Mesodermal cell (in vitro differentiated cells): ENCODE measurements at regions not wholly inside any gene's neighbourhood (a gene's known extent, or its start where the extent isn't known, plus 50 kb on each side); places are given as distances from the start of the nearest gene placed in this dataset.
"Not testable (repeated sequence)": the region's sequence is repeated elsewhere in the genome, so short reads cannot be mapped to it uniquely, and the experiment has no call there.

Experiments
- H3K27ac ChIP-seq: 2 replicates; pipeline ENCODE4 v1.7.0; 2013; ENCODE audit warnings: mild to moderate bottlenecking, low read depth, low read length, moderate library complexity; ENCODE audit not compliant: severe bottlenecking
- H3K36me3 ChIP-seq: 2 replicates; pipeline ENCODE4 v1.7.1; 2013; ENCODE audit warnings: mild to moderate bottlenecking, low read length, moderate library complexity; ENCODE audit not compliant: control insufficient read depth, insufficient read depth
- H3K4me1 ChIP-seq: one replicate; pipeline ENCODE4 v1.7.1; 2013; ENCODE audit warnings: mild to moderate bottlenecking, low read length; ENCODE audit not compliant: insufficient read depth, control insufficient read depth, poor library complexity, severe bottlenecking
- H3K4me3 ChIP-seq: 2 replicates; pipeline ENCODE4 v1.7.0; 2013; ENCODE audit warnings: low read length, control low read depth, mild to moderate bottlenecking; ENCODE audit not compliant: insufficient read depth, poor library complexity, severe bottlenecking; ENCODE audit errors: extremely low read depth
- H3K9me3 ChIP-seq: 2 replicates; pipeline ENCODE4 v1.7.1; 2013; ENCODE audit warnings: mild to moderate bottlenecking, low read length, moderate library complexity; ENCODE audit not compliant: control insufficient read depth
- WGBS, 2 experiments: methylation state at CpG; one replicate each; pipeline ENCODE4 v1.1.5; 2013; ENCODE audit warnings: missing lambda C conversion rate in 2 of 2; ENCODE audit not compliant: insufficient coverage in 2 of 2; 5-methylcytosine and 5-hydroxymethylcytosine counted together

DNA sequence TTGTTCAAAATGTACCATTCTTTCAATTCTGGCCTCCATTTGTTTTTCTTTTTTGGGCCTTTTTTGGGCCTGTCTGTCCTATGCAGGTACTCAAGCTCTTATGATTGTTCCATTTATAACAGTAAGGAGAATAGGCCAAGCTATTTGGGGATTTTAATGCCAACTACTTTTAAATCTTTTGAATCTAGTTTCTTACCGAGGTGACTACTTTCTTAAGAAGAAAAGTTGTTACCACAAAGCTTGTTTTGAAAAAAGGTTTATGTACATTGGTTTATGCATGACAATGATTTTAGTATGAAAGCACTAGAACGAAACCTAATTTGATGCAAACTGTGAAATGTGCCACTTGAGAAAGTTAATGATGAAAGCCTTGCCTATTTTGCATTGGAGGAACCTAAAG lies 98.3 kb upstream of the MTHFD1L start:
- WGBS, 2 experiments: 77 to 100% methylated on average over 2 of the region's 2 CpGs
- no peaks in the 10 kb centered on the region for H3K36me3 ChIP-seq
- H3K4me3 ChIP-seq: no peak overlapping the region
- H3K27ac ChIP-seq: peak overlapping the region; percentile 38
- no peaks in the 10 kb centered on the region for H3K9me3 ChIP-seq
- H3K4me1 ChIP-seq: no peaks in the 10 kb centered on the region

- Histone ChIP-seq H3K36me3 (no peaks in the 10 kb centered on the region), H3K4me3 (no peak overlapping the region), H3K9me3 (no peaks in the 10 kb centered on the region), H3K4me1 (no peaks in the 10 kb centered on the region), H3K27ac (peak overlapping the region; percentile 38)
- whole genome bisulfite sequencing, 2 experiments: 45 to 51% methylated on average over 5 of the region's 7 CpGs
These were observed 97.9 kb upstream of the MTHFD1L start for GRCh38 chr6:150767571-150768018.

DNA sequence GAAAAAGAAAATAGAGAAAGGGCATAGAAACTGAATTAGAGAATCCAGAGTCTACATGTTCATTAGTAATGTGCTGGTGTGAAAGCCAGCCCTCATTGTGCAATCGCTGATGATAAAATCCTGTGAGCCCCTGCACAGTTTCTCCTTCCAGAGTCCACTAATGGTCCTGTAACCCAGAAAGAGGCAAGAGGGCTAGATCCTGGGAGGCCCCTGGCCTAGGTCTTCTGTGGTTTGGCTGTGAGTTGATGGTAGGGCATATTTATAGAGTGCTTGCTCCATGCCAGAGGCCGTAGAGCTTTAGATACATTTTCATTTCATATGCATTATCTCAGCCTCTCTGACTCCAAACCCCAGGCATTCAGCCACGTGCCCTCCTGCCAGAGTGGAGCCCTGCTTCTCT lies 94.9 kb upstream of the MTHFD1L start:
- no peak overlapping the region for H3K27ac ChIP-seq
- 100% methylated on average over 1 of the region's 3 CpGs for WGBS, 2 experiments
- H3K36me3 ChIP-seq: no peaks in the 10 kb centered on the region
- no peak overlapping the region for H3K4me3 ChIP-seq
- H3K4me1 ChIP-seq: no peaks in the 10 kb centered on the region
- H3K9me3 ChIP-seq: no peaks in the 10 kb centered on the region

DNA sequence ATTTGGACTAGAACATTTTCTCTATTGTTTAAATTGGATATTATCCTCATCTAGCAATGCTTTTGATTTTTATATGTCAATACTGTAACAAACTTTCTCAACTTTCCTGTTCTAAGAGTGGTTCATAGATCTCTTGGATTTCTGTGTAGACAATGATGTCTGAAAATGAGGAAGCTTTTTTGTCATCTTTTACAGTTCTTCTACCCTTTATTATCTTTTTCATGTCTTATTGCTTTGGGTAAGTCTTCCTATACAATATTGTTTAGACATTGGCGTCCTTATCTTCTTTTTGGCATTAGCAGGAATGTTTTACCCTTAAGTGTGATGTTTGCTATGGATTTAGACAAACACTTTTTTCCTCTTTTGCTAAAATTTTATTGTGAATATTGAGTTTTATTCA lies 91.5 kb upstream of the MTHFD1L start:
- Histone ChIP-seq H3K4me1 (no peaks in the 10 kb centered on the region), H3K9me3 (no peaks in the 10 kb centered on the region), H3K4me3 (no peak overlapping the region), H3K27ac (no peak overlapping the region), H3K36me3 (no peaks in the 10 kb centered on the region)
- WGBS, 2 experiments: no CpG with 5 or more reads among the region's 1 CpG

DNA sequence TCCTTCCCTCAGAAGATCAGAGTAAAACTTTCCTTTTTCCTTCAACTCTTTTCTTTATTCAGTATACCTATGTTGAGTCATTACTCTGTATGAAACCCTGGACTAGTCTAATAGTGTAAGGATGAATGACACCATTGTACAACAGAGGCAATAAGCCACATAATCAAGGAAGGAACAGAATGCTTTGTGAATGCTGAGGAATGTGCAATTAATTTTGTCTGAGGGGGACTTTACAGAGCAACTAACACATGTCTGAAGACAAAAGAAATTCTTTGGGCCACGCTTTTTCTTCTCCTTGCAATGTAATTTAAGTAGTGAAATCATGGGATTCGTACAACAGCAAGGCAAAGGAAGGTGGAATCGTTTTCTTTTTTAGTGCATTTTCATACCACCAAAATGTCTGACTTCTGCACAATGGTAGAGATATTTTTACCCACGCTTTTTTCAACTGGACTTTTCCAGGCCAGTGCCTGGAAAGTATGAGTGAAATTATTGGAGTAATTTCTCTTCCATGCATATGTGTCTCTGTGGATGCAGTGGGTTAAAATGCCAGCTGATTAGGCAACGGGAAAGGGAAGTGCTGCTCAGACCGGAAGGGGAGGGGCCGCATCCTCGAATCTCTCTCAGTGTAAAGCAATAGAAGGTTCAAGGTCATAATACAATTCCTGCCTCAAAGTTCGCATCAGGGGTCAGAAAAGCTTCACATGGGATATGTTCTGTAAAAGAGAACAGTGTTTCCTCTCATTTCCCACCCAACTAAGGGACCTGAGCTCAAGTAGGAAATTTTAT lies 89.9 kb upstream of the MTHFD1L start:
- H3K4me1 ChIP-seq: no peaks in the 10 kb centered on the region
- no peak overlapping the region for H3K4me3 ChIP-seq
- no peaks in the 10 kb centered on the region for H3K36me3 ChIP-seq
- H3K27ac ChIP-seq: peak overlapping the region; percentile 47
- no peaks in the 10 kb centered on the region for H3K9me3 ChIP-seq
- 73 to 87% methylated on average over 3 to 6 of the region's 9 CpGs for WGBS, 2 experiments

DNA sequence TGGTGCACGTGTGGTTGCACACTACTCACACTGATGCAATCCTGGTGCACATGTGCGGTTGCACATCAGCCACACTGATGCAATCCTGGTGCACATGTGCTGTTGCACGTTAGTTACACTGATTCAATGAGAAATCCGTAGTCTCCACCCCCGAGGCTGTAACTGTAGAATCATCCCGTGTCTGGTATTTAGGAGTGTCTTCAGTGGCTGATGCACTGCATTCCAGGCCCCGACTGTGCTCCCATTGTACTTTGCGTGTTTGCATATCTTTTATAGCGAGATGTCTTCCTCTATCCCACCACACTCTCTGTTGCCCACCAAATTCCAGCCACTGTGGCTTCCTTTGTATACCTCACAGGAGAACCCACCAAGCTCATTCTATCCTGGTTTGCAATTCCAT lies 87.8 kb upstream of the MTHFD1L start:
- no peak overlapping the region for H3K27ac ChIP-seq

GRCh38 chr6:150783813-150784212 lies 81.7 kb upstream of the MTHFD1L start:
- no peaks in the 10 kb centered on the region for H3K9me3 ChIP-seq
- no peaks in the 10 kb centered on the region for H3K36me3 ChIP-seq
- WGBS, 2 experiments: 100% methylated on average over 1 of the region's 2 CpGs; no CpG with 5 or more reads in 1 of the 2 experiments
- no peak overlapping the region for H3K27ac ChIP-seq
- H3K4me3 ChIP-seq: no peak overlapping the region
- H3K4me1 ChIP-seq: no peaks in the 10 kb centered on the region

More for the DNA sequence above, 87.8 kb upstream of the MTHFD1L start:
- H3K36me3 ChIP-seq: no peaks in the 10 kb centered on the region
- 85 to 94% methylated on average over 8 of the region's 9 CpGs for WGBS, 2 experiments
- H3K4me1 ChIP-seq: no peaks in the 10 kb centered on the region
- H3K4me3 ChIP-seq: no peak overlapping the region
- no peaks in the 10 kb centered on the region for H3K9me3 ChIP-seq

DNA sequence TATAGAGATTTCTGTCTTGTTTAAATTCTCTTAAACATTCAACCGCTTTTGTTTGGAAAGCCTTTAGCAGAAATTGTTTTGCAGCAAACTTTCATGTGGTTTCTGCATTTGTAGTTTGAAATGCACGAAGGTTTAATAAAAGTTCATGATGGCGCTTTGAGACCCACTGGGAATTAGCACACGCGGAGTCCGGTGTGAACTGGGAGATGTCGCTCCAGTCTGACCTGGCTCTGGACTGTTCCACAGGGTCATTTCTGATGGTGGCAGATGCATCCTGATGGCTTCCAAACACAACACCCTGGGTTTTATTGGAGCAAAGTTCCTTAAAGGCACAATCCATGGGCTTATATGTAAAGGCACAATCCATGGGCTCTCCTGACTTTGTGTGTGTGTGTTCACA lies 78.1 kb upstream of the MTHFD1L start:
- no peak overlapping the region for H3K4me3 ChIP-seq
- WGBS, 2 experiments: 94 to 96% methylated on average over 6 of the region's 7 CpGs

GRCh38 chr6:150788089-150788488 lies 77.4 kb upstream of the MTHFD1L start:
- Histone ChIP-seq H3K9me3 (no peaks in the 10 kb centered on the region), H3K36me3 (peaks cover 2% of the 10 kb centered on the region), H3K4me1 (no peaks in the 10 kb centered on the region), H3K27ac (no peak overlapping the region), H3K4me3 (no peak overlapping the region)
- WGBS, 2 experiments: 87 to 93% methylated on average over 5 of the region's 6 CpGs

More for the DNA sequence above, 78.1 kb upstream of the MTHFD1L start:
- H3K27ac ChIP-seq: no peak overlapping the region
- H3K36me3 ChIP-seq: peaks cover 2% of the 10 kb centered on the region
- no peaks in the 10 kb centered on the region for H3K4me1 ChIP-seq
- H3K9me3 ChIP-seq: no peaks in the 10 kb centered on the region

GRCh38 chr6:150789906-150790305 lies 75.6 kb upstream of the MTHFD1L start:
- WGBS, 2 experiments: 79 to 97% methylated on average over 4 of the region's 6 CpGs
- H3K9me3 ChIP-seq, H3K27ac ChIP-seq, H3K36me3 ChIP-seq, H3K4me3 ChIP-seq, H3K4me1 ChIP-seq: not testable (repeated sequence)

DNA sequence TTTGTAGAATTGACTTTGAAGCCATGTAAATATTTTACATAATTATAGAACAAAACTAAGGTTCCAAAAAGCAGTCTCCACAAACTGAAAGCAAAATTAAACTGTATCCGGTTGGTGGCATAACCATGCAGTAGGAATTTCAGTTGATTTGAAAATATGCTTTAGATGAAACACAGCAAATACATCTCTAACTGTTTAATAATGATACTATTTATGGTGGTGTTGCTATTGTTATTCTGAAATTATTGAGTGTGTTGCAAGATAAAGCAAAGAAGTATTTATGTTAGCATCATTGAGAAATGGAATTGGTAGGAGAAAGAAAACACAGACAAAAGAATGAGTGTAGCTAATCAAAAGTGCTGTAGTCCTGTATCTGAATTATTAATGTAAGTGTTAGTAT lies 73.8 kb upstream of the MTHFD1L start:
- Histone ChIP-seq H3K27ac (no peak overlapping the region), H3K36me3 (peaks cover 2% of the 10 kb centered on the region), H3K4me1 (no peaks in the 10 kb centered on the region), H3K4me3 (no peak overlapping the region), H3K9me3 (no peaks in the 10 kb centered on the region)
- whole genome bisulfite sequencing, 2 experiments: no CpG with 5 or more reads among the region's 1 CpG
